NCI-H146 (cell line): ENCODE measurements at regions not wholly inside any gene's neighbourhood (a gene's known extent, or its start where the extent isn't known, plus 50 kb on each side); places are given as distances from the start of the nearest gene placed in this dataset.
"Not testable (repeated sequence)": the region's sequence is repeated elsewhere in the genome, so short reads cannot be mapped to it uniquely, and the experiment has no call there.

ENCODE experiments used
- DNase-seq: peaks from one replicate; lab custom pipeline; 2025; lab: John Stamatoyannopoulos, UW

- not testable (repeated sequence) for DNase-seq
Measured at GRCh38 chr17:54712798-54713197, 187.9 kb upstream of the TOM1L1 start.

DNA sequence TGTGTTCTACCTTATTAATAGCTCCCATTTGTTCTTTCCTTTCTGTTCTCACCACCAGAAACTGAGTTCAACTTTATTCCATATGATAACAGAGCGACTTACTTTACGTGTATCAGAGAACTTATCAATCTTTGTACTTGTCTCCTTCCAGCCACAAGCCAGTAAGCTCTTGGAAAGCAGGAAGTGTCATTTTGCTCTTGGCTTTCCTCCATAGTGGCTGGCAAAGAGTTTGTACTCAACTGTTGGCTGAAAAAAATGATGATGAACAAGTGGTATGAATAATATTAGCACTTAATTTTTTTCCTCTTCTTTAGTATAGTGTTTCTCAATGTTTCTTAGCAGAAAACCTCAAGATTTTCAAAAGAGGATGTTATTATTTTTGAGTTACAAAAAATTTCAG is 182.4 kb upstream of the TOM1L1 start:
- DNase-seq: no peak

- no peak for DNase-seq
Measured at GRCh38 chr17:54727624-54728023, 173.0 kb upstream of the TOM1L1 start.

DNA sequence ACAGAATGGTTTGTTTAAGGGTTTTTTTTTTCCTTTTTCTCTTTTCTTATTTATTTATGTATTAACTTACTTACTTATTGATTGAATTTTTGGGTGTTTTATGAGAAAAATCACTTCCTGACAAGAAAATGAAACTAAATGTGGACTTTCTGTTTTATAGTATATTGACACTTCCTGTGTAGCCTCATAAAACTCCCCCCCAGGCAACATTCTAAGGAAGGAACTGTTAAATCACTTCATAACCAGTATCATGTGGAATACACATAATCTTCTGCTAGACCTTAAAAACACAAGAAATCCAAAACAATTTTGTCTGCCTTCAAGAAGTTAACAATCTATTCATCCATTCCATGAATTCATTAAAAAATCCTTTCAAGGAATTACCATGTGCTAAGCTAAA is 164.1 kb upstream of the TOM1L1 start:
- DNase-seq: no peak

DNA sequence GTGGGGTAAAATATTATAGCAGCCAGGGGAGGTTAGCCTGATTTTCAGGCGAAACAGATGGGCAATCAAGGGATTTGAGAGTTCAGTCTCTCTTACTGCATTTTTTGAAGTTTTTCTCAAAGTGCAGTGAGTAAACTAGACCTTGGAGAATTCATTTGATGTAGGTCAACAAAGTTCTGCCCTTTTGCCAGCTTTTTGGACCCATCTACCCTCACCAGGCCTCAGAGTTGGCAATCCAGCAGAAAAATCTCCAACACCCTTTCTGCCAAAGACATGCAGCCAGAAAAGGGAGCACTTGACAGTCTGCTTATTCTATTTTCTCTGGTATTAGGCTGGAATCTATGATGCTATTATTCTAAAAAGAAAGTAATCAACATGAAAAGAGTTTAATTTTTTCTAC is 162.2 kb upstream of the TOM1L1 start:
- DNase-seq: no peak

DNA sequence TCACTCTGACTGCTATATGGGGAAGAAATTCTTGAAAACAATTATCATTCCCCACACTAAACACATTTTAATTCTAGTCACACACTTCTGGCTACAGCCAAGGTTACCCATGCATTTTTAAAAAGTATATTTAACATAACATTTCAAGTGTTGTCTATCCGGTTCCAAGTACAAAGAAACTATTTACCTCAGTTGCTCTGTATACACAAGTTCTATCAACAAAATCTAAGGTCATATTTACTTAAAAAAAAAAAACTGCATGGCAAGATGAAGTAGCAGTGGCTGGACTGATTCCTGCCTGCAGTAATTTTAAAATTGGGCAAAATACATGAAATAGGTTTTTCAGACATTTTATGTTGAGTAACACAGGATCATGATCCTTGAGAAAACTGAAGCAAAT is 155.9 kb upstream of the TOM1L1 start:
- DNase-seq: no peak

- no peak for DNase-seq
Measured at GRCh38 chr17:54745239-54745638, 155.4 kb upstream of the TOM1L1 start.

GRCh38 chr17:54745862-54746261 is 154.8 kb upstream of the TOM1L1 start:
- DNase-seq: no peak

GRCh38 chr17:54749157-54749556 is 151.5 kb upstream of the TOM1L1 start:
- no peak for DNase-seq

DNA sequence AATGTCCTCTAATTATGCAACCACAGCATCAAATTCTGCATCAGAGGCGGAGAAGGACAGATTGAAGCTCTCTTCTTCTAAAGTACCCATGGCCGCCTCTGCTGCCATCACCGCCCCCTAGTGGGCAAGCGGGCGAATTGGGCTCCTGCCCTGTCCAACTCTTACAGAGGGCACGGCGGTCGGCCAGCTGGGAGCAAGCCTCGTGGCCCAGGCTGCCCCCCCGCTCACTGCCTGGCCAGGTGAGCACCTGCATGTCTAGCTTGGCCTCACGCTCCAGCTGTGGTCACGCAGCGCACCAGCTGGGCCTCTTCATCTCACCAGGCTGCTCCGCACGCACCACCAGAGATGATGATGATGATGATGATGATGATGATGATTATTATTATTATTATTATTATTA is 146.1 kb upstream of the TOM1L1 start:
- peak; percentile 7 for DNase-seq

- no peak for DNase-seq
Measured at GRCh38 chr17:54760836-54761235, 139.8 kb upstream of the TOM1L1 start.

- DNase-seq: no peak
Measured at GRCh38 chr17:54770836-54771235, 129.8 kb upstream of the TOM1L1 start.

DNA sequence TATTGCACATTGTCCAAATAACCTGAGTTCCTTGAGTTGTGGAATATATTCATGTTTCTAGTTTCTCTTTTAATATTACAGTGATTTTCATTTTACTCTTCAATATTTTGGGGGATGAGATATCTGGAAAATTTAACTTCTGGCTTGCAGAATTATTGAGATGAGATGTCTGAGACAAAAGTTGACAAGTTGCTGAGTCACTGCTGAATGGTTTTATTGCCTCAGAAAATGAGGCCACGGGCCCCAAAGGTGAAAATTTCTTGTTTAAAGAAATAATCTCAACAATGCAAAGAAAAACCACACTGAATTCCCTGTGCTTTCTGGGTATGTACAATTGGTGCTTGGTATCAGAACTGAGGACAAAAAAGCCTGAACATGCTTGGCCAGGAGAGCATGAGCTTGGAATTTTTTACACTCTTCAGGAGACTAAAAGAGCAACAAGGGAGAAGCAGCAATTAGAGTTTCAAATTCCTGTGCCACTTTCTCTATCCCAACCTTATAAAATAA is 129.2 kb upstream of the TOM1L1 start:
- no peak for DNase-seq

GRCh38 chr17:54780238-54780637 is 120.4 kb upstream of the TOM1L1 start:
- no peak for DNase-seq

DNA sequence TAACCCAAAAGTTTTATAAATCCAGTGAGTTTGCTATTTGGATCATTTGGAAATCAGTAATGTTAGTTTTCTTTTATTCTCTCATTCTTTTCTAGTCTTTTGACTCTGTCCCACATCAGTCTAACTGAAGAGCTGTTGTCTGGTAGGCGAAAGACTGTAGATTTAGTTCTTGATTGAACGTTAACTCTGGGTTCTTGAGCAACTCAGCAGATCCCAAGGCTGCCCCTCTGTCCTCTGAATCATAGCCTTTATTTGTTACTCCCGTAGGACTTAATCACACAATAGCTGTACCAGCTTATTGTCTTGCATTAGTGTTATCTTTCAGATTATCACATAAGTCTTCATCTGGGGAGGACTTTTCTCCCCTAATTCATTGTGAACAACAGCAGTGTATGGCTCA is 119.3 kb upstream of the TOM1L1 start:
- no peak for DNase-seq

GRCh38 chr17:54784305-54784704 is 116.3 kb upstream of the TOM1L1 start:
- no peak for DNase-seq

- DNase-seq: no peak
Measured at GRCh38 chr17:54785643-54786268, 114.9 kb upstream of the TOM1L1 start.

GRCh38 chr17:54789101-54789880 is 111.4 kb upstream of the TOM1L1 start:
- DNase-seq: no peak

DNA sequence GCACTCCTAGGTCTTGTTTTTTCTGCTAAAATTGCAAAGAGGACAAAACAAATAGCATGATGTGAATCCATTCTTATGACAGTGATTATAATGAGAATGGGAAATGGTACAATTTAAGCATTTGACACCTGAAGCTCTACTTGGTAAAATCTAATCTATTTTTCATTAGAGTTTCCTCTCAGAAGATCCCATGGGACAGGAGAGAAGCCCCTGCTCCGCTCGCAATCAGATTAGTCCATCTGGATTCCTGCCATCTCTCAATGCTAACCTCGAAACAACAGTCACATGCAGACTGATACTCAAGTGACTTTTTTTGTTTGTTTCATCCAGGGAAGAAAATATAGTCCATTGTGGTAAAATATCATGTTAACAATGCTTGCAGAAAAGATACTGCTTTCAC is 107.4 kb upstream of the TOM1L1 start:
- DNase-seq: no peak

- no peak for DNase-seq
Measured at GRCh38 chr17:54795046-54795445, 105.6 kb upstream of the TOM1L1 start.

DNA sequence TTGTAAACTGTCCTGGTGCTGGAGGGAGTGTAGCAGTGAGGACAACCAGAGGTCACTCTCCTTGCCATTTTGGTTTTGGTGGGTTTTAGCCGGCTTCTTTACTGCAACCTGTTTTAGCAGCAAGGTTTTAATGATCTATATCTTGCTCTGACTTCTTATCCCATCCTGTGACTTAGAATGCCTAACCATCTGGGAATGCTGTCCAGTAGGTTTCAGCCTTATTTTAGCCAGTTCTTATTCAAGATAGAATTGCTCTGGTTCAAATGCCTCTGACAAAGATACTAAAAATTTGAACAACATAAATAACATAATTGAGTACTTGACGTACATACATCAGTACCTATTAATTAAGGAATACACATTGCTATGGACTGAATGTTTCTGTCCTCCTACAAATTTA is 93.3 kb upstream of the TOM1L1 start:
- no peak for DNase-seq

GRCh38 chr17:54813896-54814295 is 86.8 kb upstream of the TOM1L1 start:
- no peak for DNase-seq

- no peak for DNase-seq
Measured at GRCh38 chr17:54814371-54814770, 86.3 kb upstream of the TOM1L1 start.

- no peak for DNase-seq
Measured at GRCh38 chr17:54834086-54834485, 66.6 kb upstream of the TOM1L1 start.
